ELF-1 (cell line): ENCODE measurements at regions not wholly inside any gene's neighbourhood (a gene's known extent, or its start where the extent isn't known, plus 50 kb on each side); places are given as distances from the start of the nearest gene placed in this dataset.
"Not testable (repeated sequence)": the region's sequence is repeated elsewhere in the genome, so short reads cannot be mapped to it uniquely, and the experiment has no call there.

Experiments used
- DNase-seq: peaks from one replicate; pipeline ENCODE4 v3.0.0-alpha.2; 2016; ENCODE audit warnings: low read depth, low spot score

- DNase-seq, result no peak
Measured at GRCh38 chr2:11877764-11878163, 131.3 kb downstream of the LPIN1 start.

- not testable (repeated sequence) for DNase-seq
Measured at GRCh38 chr2:11885253-11885652, 138.8 kb downstream of the LPIN1 start.

- DNase-seq, result not testable (repeated sequence)
Measured at GRCh38 chr2:11886899-11887298, 140.5 kb downstream of the LPIN1 start.

- DNase-seq, result no peak
Measured at GRCh38 chr2:11889101-11889850, 142.8 kb downstream of the LPIN1 start.

GRCh38 chr2:11889854-11890253, 143.4 kb downstream of the LPIN1 start:
- no peak for DNase-seq

- no peak for DNase-seq
Measured at GRCh38 chr2:11891028-11891427, 144.6 kb downstream of the LPIN1 start.

GRCh38 chr2:11891671-11892440, 145.4 kb downstream of the LPIN1 start:
- DNase-seq, result no peak

- DNase-seq, result peak; percentile 30
Measured at GRCh38 chr2:11896386-11896785, 150.0 kb downstream of the LPIN1 start.

- no peak for DNase-seq
Measured at GRCh38 chr2:11898576-11898975, 152.1 kb downstream of the LPIN1 start.

GRCh38 chr2:11899264-11899818, 152.9 kb downstream of the LPIN1 start:
- no peak for DNase-seq

GRCh38 chr2:11900891-11901290, 154.5 kb downstream of the LPIN1 start:
- not testable (repeated sequence) for DNase-seq

GRCh38 chr2:11901351-11902069, 155.1 kb downstream of the LPIN1 start:
- DNase-seq, result peak; percentile 25

- no peak for DNase-seq
Measured at GRCh38 chr2:11903085-11903606, 156.7 kb downstream of the LPIN1 start.

- no peak for DNase-seq
Measured at GRCh38 chr2:11904029-11904428, 157.6 kb downstream of the LPIN1 start.

- no peak for DNase-seq
Measured at GRCh38 chr2:11904941-11905340, 158.5 kb downstream of the LPIN1 start.

GRCh38 chr2:11907190-11907589, 160.8 kb downstream of the LPIN1 start:
- DNase-seq, result no peak

GRCh38 chr2:11910971-11911370, 164.5 kb downstream of the LPIN1 start:
- no peak for DNase-seq

- no peak for DNase-seq
Measured at GRCh38 chr2:11912980-11913379, 166.5 kb downstream of the LPIN1 start.

GRCh38 chr2:11914455-11914854, 168.0 kb downstream of the LPIN1 start:
- no peak for DNase-seq

GRCh38 chr2:11915650-11916049, 169.2 kb downstream of the LPIN1 start:
- DNase-seq, result no peak

- DNase-seq, result no peak
Measured at GRCh38 chr2:11919953-11920352, 173.5 kb downstream of the LPIN1 start.
